Liver (tissue), 8 donors: ENCODE measurements at regions not wholly inside any gene's neighbourhood (a gene's known extent, or its start where the extent isn't known, plus 50 kb on each side); places are given as distances from the start of the nearest gene placed in this dataset.

Source experiments
- DNase-seq: peaks from one replicate; pipeline ENCODE4 v3.0.0-alpha.2; 2017; ENCODE audit warnings: low spot score
- H3K27ac ChIP-seq, 2 donors: one replicate each; pipeline ENCODE4 v1.7.0; 2013; ENCODE audit warnings: inconsistent platforms in 2 of 2, low read length in 2 of 2, control low read depth in 1 of 2, low read depth in 1 of 2, mild to moderate bottlenecking in 1 of 2
- H3K27me3 ChIP-seq, 4 donors: one replicate each; pipeline versions ENCODE4 v1.6.1 to v1.7.0; 2013; ENCODE audit warnings: low read length in 3 of 4, inconsistent platforms in 1 of 4, mild to moderate bottlenecking in 1 of 4, moderate library complexity in 1 of 4; ENCODE audit not compliant: control insufficient read depth in 4 of 4, insufficient read depth in 4 of 4
- H3K36me3 ChIP-seq, 4 donors: one replicate each; pipeline versions ENCODE4 v1.6.1 to v1.7.0; 2013; ENCODE audit warnings: low read length in 3 of 4, mild to moderate bottlenecking in 3 of 4, low read depth in 1 of 4, moderate library complexity in 1 of 4; ENCODE audit not compliant: control insufficient read depth in 4 of 4, insufficient read depth in 3 of 4
- H3K4me1 ChIP-seq, 4 donors: one replicate each; pipeline versions ENCODE4 v1.6.1 to v1.7.0; 2013; ENCODE audit warnings: low read length in 3 of 4, mild to moderate bottlenecking in 3 of 4, moderate library complexity in 1 of 4; ENCODE audit not compliant: control insufficient read depth in 4 of 4, insufficient read depth in 4 of 4
- H3K4me3 ChIP-seq, 3 donors: one replicate each; pipeline versions ENCODE4 v1.6.1 to v1.7.0; 2013; ENCODE audit warnings: low read length in 3 of 3, control low read depth in 1 of 3, low read depth in 1 of 3, mild to moderate bottlenecking in 1 of 3
- H3K9ac ChIP-seq, 2 donors: one replicate each; pipeline ENCODE4 v1.7.0; 2013; ENCODE audit warnings: low read length in 2 of 2, mild to moderate bottlenecking in 2 of 2, moderate library complexity in 2 of 2, control low read depth in 1 of 2, low read depth in 1 of 2
- H3K9me3 ChIP-seq, 4 donors: one replicate each; pipeline versions ENCODE4 v1.6.1 to v1.7.0; 2013; ENCODE audit warnings: low read length in 3 of 4; ENCODE audit not compliant: control insufficient read depth in 4 of 4
- ATF3 ChIP-seq: IDR thresholded peaks from 2 replicates; pipeline ENCODE4 v1.6.1; 2016; ENCODE audit warnings: antibody characterized with exemption
- CTCF ChIP-seq: fragments of 150-350 bp; IDR thresholded peaks from 2 replicates; pipeline ENCODE4 v1.5.1; 2017; ENCODE audit warnings: improper control_type of control experiment, low read depth, low read length; ENCODE audit not compliant: missing input control
- EGR1 ChIP-seq, 2 donors: IDR thresholded peaks; 2 replicates each; pipeline ENCODE4 v1.6.1; 2016 to 2018; ENCODE audit warnings: antibody characterized with exemption in 2 of 2, low read depth in 2 of 2
- FOXA1 ChIP-seq: IDR thresholded peaks from 2 replicates; pipeline ENCODE4 v1.6.1; 2016; ENCODE audit warnings: antibody characterized with exemption
- FOXA2 ChIP-seq: IDR thresholded peaks from 2 replicates; pipeline ENCODE4 v1.6.1; 2016; ENCODE audit warnings: antibody characterized with exemption
- HNF4A ChIP-seq, 2 donors: conservative IDR thresholded peaks; 2 replicates each; pipeline ENCODE4 v1.6.1; 2016; ENCODE audit warnings: antibody characterized with exemption in 2 of 2, mild to moderate bottlenecking in 2 of 2
- HNF4G ChIP-seq: IDR thresholded peaks from 2 replicates; pipeline ENCODE4 v1.6.1; 2016; ENCODE audit warnings: antibody characterized with exemption
- JUND ChIP-seq, 2 donors: IDR thresholded peaks; 2 replicates each; pipeline ENCODE4 v1.6.1; 2016; ENCODE audit warnings: antibody characterized with exemption in 2 of 2
- NR2F2 ChIP-seq: IDR thresholded peaks from 2 replicates; pipeline ENCODE4 v1.6.1; 2016; ENCODE audit warnings: antibody characterized with exemption
- RAD21 ChIP-seq, 2 donors: IDR thresholded peaks; 2 replicates each; pipeline ENCODE4 v1.6.1; 2016; ENCODE audit warnings: antibody characterized with exemption in 2 of 2, mild to moderate bottlenecking in 2 of 2
- REST ChIP-seq: IDR thresholded peaks from 2 replicates; pipeline ENCODE4 v1.6.1; 2016; ENCODE audit warnings: antibody characterized with exemption, mild to moderate bottlenecking
- RXRA ChIP-seq, 2 donors: IDR thresholded peaks; 2 replicates each; pipeline ENCODE4 v1.6.1; 2017 to 2018; ENCODE audit warnings: antibody characterized with exemption in 2 of 2, mild to moderate bottlenecking in 1 of 2
- TAF1 ChIP-seq: conservative IDR thresholded peaks from 2 replicates; pipeline ENCODE4 v1.6.1; 2016; ENCODE audit warnings: antibody characterized with exemption, mild to moderate bottlenecking
- YY1 ChIP-seq: IDR thresholded peaks from 2 replicates; pipeline ENCODE4 v1.6.1; 2016; ENCODE audit warnings: antibody characterized with exemption, mild to moderate bottlenecking
- ZBTB33 ChIP-seq: IDR thresholded peaks from 2 replicates; pipeline ENCODE4 v1.6.1; 2016; ENCODE audit warnings: antibody characterized with exemption
- WGBS: extraction: QIAGEN DNeasy Blood & Tissue Kit; methylation state at CpG from one replicate; pipeline ENCODE4 v1.1.7; 2013; 5-methylcytosine and 5-hydroxymethylcytosine counted together
- donor health status: healthy.
- donor health status: healthy.
- donor health status: healthy.
- donor health status: healthy.
- donor health status: healthy.

GRCh38 chr4:31069151-31069550, 349.0 kb downstream of the PCDH7 start:
- 56% methylated on average over 1 of the region's 1 CpG for WGBS

GRCh38 chr4:31071508-31072486, 351.6 kb downstream of the PCDH7 start:
- Histone ChIP-seq H3K4me1 (no peaks in the 10 kb centered on the region), H3K4me3 (no peak overlapping the region), H3K9ac (no peak overlapping the region), H3K9me3 (no peaks in the 10 kb centered on the region), H3K27ac (no peak overlapping the region), H3K36me3 (no peaks in the 10 kb centered on the region), H3K27me3 (no peaks in the 10 kb centered on the region)
- DNase-seq = no peak
- WGBS = 71% methylated on average over 3 of the region's 3 CpGs
- TF ChIP-seq RXRA (IDR thresholded peaks at IDR 0.05) (no peak), YY1 (no peak), HNF4A (conservative IDR thresholded peaks at IDR 0.05) (no peak), EGR1 (IDR thresholded peaks at IDR 0.05; ENCODE audit: low read depth in 2 of 2) (no peak), ZBTB33 (no peak), HNF4G (no peak), FOXA1 (no peak), TAF1 (no peak), NR2F2 (no peak), FOXA2 (no peak), ATF3 (no peak), REST (no peak), JUND (IDR thresholded peaks at IDR 0.05) (no peak), CTCF (no peak), RAD21 (IDR thresholded peaks at IDR 0.05) (no peak)

More at GRCh38 chr4:31069151-31069550, 349.0 kb downstream of the PCDH7 start:
- H3K9ac ChIP-seq = no peak overlapping the region
- no peak overlapping the region for H3K27ac ChIP-seq
- TF ChIP-seq HNF4G (no peak), JUND (IDR thresholded peaks at IDR 0.05) (no peak), REST (no peak)
- H3K27me3 ChIP-seq = no peaks in the 10 kb centered on the region
- no peak for DNase-seq
- H3K9me3 ChIP-seq = no peaks in the 10 kb centered on the region
- no peak overlapping the region for H3K4me3 ChIP-seq
- no peaks in the 10 kb centered on the region for H3K4me1 ChIP-seq
- no peaks in the 10 kb centered on the region for H3K36me3 ChIP-seq
